SH-SY5Y (cell line): ENCODE measurements at regions not wholly inside any gene's neighbourhood (a gene's known extent, or its start where the extent isn't known, plus 50 kb on each side); places are given as distances from the start of the nearest gene placed in this dataset.

ENCODE experiments used
- GATA2 ChIP-seq: IDR thresholded peaks from 2 replicates; pipeline ENCODE4 v1.6.1; 2011; ENCODE audit warnings: mild to moderate bottlenecking, low read depth, low read length
- GATA3 ChIP-seq: IDR thresholded peaks from 2 replicates; pipeline ENCODE4 v1.6.1; 2011; ENCODE audit warnings: low read depth, mild to moderate bottlenecking, low read length, moderate library complexity

GRCh38 chr10:36271627-36272340 lies 629.7 kb upstream of the FZD8 start:
- TF ChIP-seq GATA2 (no peak), GATA3 (no peak)
